Panc1 (cell line): ENCODE measurements at regions not wholly inside any gene's neighbourhood (a gene's known extent, or its start where the extent isn't known, plus 50 kb on each side); places are given as distances from the start of the nearest gene placed in this dataset.

Experiments used
- ATAC-seq: fragments of 200-7000 bp; cut with Tn5 transposase; 2 replicates; pipeline ENCODE4 v1.9.1; 2020; ENCODE audit warnings: mild to moderate bottlenecking, moderate library complexity
- BruUV-seq: library from RNA; stranded (reverse); fragments of 400-500 nt; replicated peaks from 2 replicates; lab custom pipeline; 2021; lab: Mats Ljungman, UMichigan
- CTCF ChIA-PET: fragments of 300-600 bp; sonication (Branson Sonifier 250); formaldehyde crosslinking; loops from one replicate; lab custom pipeline; 2022; ENCODE audit warnings: antibody characterized with exemption; lab: Charles Lee
- POLR2A ChIA-PET: fragments of 300-600 bp; sonication (Branson Sonifier 250); formaldehyde crosslinking; loops from one replicate; lab custom pipeline; 2022; ENCODE audit warnings: antibody characterized with exemption; lab: Charles Lee
- DNase-seq: peaks from one replicate; pipeline ENCODE4 v3.0.0-alpha.2; 2010; ENCODE audit warnings: low read depth, low spot score
- H3K27ac ChIP-seq: 2 replicates; pipeline ENCODE4 v1.5.1; 2011; ENCODE audit warnings: mild to moderate bottlenecking, low read length, inconsistent platforms
- H3K27me3 ChIP-seq: fragments of 200-500 bp; sonication (Bioruptor generic); 2 replicates; pipeline ENCODE4 v1.6.0; 2014; ENCODE audit warnings: low read length, inconsistent platforms; ENCODE audit not compliant: control insufficient read depth, insufficient read depth
- H3K36me3 ChIP-seq: fragments of 200-500 bp; sonication (Bioruptor generic); 2 replicates; pipeline ENCODE4 v1.5.1; 2014; ENCODE audit warnings: inconsistent platforms, mild to moderate bottlenecking, low read length, moderate library complexity; ENCODE audit not compliant: control insufficient read depth, insufficient read depth
- H3K4me1 ChIP-seq: 2 replicates; pipeline ENCODE4 v1.5.1; 2011; ENCODE audit warnings: inconsistent platforms, mild to moderate bottlenecking, low read length, moderate library complexity; ENCODE audit not compliant: control insufficient read depth, insufficient read depth
- H3K4me3 ChIP-seq, 2 experiments: 2 replicates each; pipeline ENCODE4 v1.5.1; 2011 to 2012; ENCODE audit warnings: low read depth in 2 of 2, low read length in 2 of 2, mild to moderate bottlenecking in 2 of 2, inconsistent platforms in 1 of 2, moderate library complexity in 1 of 2
- H3K9me3 ChIP-seq: fragments of 200-500 bp; sonication (Bioruptor generic); 2 replicates; pipeline ENCODE4 v1.5.1; 2014; ENCODE audit warnings: low read depth, mild to moderate bottlenecking, inconsistent platforms, low read length, moderate library complexity; ENCODE audit not compliant: control insufficient read depth, insufficient read depth
- POLR2AphosphoS5 ChIP-seq: IDR thresholded peaks from 2 replicates; pipeline ENCODE4 v1.6.1; 2012; ENCODE audit warnings: mild to moderate bottlenecking, low read depth, low read length, moderate library complexity
- SIN3A ChIP-seq: IDR thresholded peaks from 2 replicates; pipeline ENCODE4 v1.6.1; 2012; ENCODE audit warnings: low read depth, mild to moderate bottlenecking, low read length, moderate library complexity, borderline replicate concordance; ENCODE audit not compliant: insufficient read depth
- TCF7L2 ChIP-seq: IDR thresholded peaks from 2 replicates; pipeline ENCODE4 v1.6.1; 2011; ENCODE audit warnings: mild to moderate bottlenecking, low read depth, low read length, inconsistent platforms
- in situ Hi-C: cut with HindIII; loops from 2 replicates; pipeline ENCODE4 v1.10.0; 2016; ENCODE audit warnings: low sequenced_read_pairs, low pct_unique_long_range_greater_than_20kb
- intact Hi-C: fragments of 100-400 bp; cut with micrococcal nuclease; formaldehyde crosslinking; loops from one replicate; pipeline ENCODE4 v1.10.0; 2022; ENCODE audit not compliant: unreplicated experiment
- TF ChIP-seq, protein P1 (sequence below): fragments of 450-650 bp; IDR thresholded peaks from 2 replicates; pipeline ENCODE4 v1.5.1; 2017; ENCODE audit warnings: mild to moderate bottlenecking
- TF ChIP-seq, protein P2 (sequence below), 2 experiments: IDR thresholded peaks; 2 replicates each; pipeline ENCODE4 v1.6.1; 2011 to 2012; ENCODE audit warnings: low read depth in 2 of 2, control low read depth in 1 of 2, low read length in 1 of 2, mild to moderate bottlenecking in 1 of 2, moderate library complexity in 1 of 2; ENCODE audit not compliant: insufficient read depth in 1 of 2

DNA sequence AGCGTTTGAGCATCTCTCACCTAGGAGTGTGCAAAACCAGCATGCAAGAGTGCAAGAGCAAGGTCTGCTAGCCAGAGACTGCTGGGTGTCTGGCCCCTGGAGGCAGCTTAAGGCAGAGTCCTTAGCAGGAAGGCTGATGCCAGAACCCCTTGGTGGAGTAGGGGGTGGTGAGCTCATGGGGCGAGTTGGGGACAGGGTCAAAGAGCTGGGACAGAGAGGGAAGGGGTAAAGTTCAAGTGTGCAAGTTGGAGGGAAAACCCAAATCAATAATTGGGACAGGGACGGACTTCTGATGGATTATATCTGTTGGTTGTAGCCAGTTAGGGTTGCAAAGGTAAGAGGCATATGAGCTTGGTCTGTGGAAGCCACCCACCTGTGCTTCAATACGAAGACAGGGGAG, 443.6 kb upstream of the CDH5 start:
- Histone ChIP-seq H3K36me3 (no peaks in the 10 kb centered on the region), H3K9me3 (no peaks in the 10 kb centered on the region), H3K27ac (no peak overlapping the region), H3K27me3 (no peaks in the 10 kb centered on the region), H3K4me1 (no peaks in the 10 kb centered on the region), H3K4me3 (no peak overlapping the region)
- ChIA-PET POLR2A (no interaction called here), CTCF (no interaction called here)
- in situ Hi-C loops: no loop called here
- intact Hi-C loops: no loop called here
- DNase-seq (no peak), ATAC-seq (no peak)
- BruUV-seq: no TSS peak
- TF ChIP-seq TCF7L2 (no peak), POLR2AphosphoS5 (no peak), SIN3A (no peak)
- TF ChIP-seq, protein P1, sequence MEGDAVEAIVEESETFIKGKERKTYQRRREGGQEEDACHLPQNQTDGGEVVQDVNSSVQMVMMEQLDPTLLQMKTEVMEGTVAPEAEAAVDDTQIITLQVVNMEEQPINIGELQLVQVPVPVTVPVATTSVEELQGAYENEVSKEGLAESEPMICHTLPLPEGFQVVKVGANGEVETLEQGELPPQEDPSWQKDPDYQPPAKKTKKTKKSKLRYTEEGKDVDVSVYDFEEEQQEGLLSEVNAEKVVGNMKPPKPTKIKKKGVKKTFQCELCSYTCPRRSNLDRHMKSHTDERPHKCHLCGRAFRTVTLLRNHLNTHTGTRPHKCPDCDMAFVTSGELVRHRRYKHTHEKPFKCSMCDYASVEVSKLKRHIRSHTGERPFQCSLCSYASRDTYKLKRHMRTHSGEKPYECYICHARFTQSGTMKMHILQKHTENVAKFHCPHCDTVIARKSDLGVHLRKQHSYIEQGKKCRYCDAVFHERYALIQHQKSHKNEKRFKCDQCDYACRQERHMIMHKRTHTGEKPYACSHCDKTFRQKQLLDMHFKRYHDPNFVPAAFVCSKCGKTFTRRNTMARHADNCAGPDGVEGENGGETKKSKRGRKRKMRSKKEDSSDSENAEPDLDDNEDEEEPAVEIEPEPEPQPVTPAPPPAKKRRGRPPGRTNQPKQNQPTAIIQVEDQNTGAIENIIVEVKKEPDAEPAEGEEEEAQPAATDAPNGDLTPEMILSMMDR: no peak
- TF ChIP-seq, protein P2, sequence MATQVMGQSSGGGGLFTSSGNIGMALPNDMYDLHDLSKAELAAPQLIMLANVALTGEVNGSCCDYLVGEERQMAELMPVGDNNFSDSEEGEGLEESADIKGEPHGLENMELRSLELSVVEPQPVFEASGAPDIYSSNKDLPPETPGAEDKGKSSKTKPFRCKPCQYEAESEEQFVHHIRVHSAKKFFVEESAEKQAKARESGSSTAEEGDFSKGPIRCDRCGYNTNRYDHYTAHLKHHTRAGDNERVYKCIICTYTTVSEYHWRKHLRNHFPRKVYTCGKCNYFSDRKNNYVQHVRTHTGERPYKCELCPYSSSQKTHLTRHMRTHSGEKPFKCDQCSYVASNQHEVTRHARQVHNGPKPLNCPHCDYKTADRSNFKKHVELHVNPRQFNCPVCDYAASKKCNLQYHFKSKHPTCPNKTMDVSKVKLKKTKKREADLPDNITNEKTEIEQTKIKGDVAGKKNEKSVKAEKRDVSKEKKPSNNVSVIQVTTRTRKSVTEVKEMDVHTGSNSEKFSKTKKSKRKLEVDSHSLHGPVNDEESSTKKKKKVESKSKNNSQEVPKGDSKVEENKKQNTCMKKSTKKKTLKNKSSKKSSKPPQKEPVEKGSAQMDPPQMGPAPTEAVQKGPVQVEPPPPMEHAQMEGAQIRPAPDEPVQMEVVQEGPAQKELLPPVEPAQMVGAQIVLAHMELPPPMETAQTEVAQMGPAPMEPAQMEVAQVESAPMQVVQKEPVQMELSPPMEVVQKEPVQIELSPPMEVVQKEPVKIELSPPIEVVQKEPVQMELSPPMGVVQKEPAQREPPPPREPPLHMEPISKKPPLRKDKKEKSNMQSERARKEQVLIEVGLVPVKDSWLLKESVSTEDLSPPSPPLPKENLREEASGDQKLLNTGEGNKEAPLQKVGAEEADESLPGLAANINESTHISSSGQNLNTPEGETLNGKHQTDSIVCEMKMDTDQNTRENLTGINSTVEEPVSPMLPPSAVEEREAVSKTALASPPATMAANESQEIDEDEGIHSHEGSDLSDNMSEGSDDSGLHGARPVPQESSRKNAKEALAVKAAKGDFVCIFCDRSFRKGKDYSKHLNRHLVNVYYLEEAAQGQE (IDR thresholded peaks at IDR 0.05; ENCODE audit: insufficient read depth in 1 of 2, low read depth in 2 of 2, low read length in 1 of 2): no peak

DNA sequence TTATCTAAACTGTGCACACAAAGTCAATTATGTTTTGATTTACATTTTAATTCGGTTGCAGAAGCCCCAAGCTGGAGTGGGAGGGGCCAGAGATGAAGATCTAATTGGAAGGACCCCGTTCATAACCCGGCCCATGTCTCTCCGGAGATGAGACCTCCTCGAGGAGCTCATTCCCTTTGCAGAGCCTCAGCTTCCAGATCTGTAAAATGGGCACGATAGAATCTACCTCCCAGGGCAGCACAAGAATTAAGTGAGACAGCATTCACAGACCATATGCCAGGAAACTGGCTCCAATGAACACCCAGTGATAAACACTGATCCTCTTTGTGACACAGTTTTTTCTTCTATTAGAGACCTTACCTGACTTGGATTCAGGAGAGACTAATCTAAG, 446.5 kb upstream of the CDH5 start:
- no TSS peak for BruUV-seq
- ChIA-PET POLR2A (no interaction called here), CTCF (interaction anchor here (0.6 kb wide), 1 partner anchor 197 kb away, joined by 6 read pairs; no protein-coding TSS in a partner anchor)
- TF ChIP-seq POLR2AphosphoS5 (no peak), TCF7L2 (no peak), SIN3A (no peak)
- TF ChIP-seq, protein P1: no peak
- TF ChIP-seq, protein P2 (IDR thresholded peaks at IDR 0.05; ENCODE audit: insufficient read depth in 1 of 2, low read depth in 2 of 2, low read length in 1 of 2): no peak
- no peaks in the 10 kb centered on the region for H3K4me1 ChIP-seq
- H3K27ac ChIP-seq: no peak overlapping the region
- in situ Hi-C loops (no loop called here), intact Hi-C loops (no loop called here)
- no peak for ATAC-seq
- no peak overlapping the region for H3K4me3 ChIP-seq
- H3K9me3 ChIP-seq: no peaks in the 10 kb centered on the region
- H3K27me3 ChIP-seq: no peaks in the 10 kb centered on the region
- H3K36me3 ChIP-seq: no peaks in the 10 kb centered on the region
- DNase-seq: no peak
